Activated CD4-positive, alpha-beta T cell treated with anti-CD3 and anti-CD28 coated beads, Interleukin-2, amount 50 U/mL, for 1 hour (primary cell): ENCODE measurements at regions not wholly inside any gene's neighbourhood (a gene's known extent, or its start where the extent isn't known, plus 50 kb on each side); places are given as distances from the start of the nearest gene placed in this dataset.
"Not testable (repeated sequence)": the region's sequence is repeated elsewhere in the genome, so short reads cannot be mapped to it uniquely, and the experiment has no call there.

Experiments used
- DNase-seq: peaks from one replicate; pipeline ENCODE4 v3.0.0-alpha.2; 2020

DNA sequence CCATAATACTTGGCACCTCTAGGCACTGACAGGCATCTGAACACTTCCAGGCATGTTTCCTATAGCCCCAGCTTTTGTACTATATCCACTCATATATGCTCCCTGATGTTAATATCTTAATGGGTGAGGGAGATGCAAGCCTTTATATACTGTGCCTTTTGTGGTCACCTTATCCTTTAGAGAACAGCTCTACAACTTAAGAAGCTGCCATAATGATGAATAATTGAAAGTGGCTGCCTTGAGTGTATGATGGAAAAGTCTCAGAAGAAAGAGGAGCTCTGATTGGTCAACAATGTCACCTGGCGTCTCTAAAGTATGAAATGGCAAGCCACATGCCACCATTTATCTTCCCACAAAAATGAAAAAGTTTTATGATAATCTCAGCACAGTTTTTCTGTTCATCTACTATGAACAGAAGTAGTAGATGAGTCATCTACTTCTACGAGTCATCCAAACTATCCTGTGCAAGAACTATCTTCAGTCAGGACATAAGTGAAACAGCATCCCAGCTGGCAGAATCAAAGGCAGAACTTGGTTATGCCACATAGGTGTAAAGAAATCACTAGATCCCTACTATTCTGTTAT is 997.9 kb upstream of the CELF4 start:
- DNase-seq = no peak

- no peak for DNase-seq
Measured at GRCh38 chr18:38557006-38557405, 991.4 kb upstream of the CELF4 start.

GRCh38 chr18:38552732-38553321 is 987.2 kb upstream of the CELF4 start:
- DNase-seq = no peak

DNA sequence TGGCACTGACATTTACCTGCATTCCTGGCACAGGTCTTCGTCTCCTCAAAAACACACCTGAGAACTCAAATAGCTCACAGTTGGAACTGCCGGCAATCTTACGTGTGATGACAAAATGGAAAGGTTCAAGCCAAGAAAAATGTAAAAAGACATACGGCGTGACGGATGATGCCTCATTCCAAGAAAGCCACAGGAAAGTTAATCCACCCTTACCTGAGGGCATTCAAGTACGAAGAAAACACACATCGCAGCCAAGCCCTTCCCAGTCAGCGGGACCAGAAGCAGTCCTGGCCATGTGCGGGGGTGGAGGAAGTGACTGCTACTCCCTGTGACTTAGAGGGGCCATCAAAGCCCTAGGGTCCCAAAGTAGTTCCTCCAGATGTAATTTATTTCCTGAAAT is 986.3 kb upstream of the CELF4 start:
- DNase-seq = no peak

- DNase-seq = no peak
Measured at GRCh38 chr18:38545071-38545470, 979.5 kb upstream of the CELF4 start.

- DNase-seq = no peak
Measured at GRCh38 chr18:38539856-38540255, 974.3 kb upstream of the CELF4 start.

GRCh38 chr18:38539371-38539770 is 973.8 kb upstream of the CELF4 start:
- DNase-seq = no peak

- no peak for DNase-seq
Measured at GRCh38 chr18:38534073-38534472, 968.5 kb upstream of the CELF4 start.

- DNase-seq = no peak
Measured at GRCh38 chr18:38526922-38527321, 961.3 kb upstream of the CELF4 start.

- DNase-seq = no peak
Measured at GRCh38 chr18:38525039-38525438, 959.4 kb upstream of the CELF4 start.

- DNase-seq = no peak
Measured at GRCh38 chr18:38520786-38521185, 955.2 kb upstream of the CELF4 start.

DNA sequence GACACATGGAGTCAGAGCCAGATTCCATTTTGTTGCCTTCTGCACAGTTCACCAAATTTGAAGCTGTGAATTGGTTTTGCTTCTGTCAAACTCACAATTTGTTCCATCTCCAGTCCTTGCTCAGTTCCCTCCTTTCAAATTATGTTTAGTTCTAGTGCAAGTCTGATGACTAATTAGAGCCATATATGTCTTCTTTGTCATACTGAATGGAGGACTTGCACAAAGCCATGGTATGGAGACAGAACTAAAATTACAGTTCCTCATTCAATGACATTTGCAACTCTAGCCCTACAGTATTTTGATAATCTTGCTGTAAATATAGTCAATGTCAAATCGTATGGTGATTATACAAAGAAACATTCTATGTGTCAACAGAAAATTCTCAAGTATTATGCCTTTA is 936.9 kb upstream of the CELF4 start:
- no peak for DNase-seq

GRCh38 chr18:38497266-38497665 is 931.7 kb upstream of the CELF4 start:
- no peak for DNase-seq

- no peak for DNase-seq
Measured at GRCh38 chr18:38496222-38496793, 930.7 kb upstream of the CELF4 start.

GRCh38 chr18:38494065-38494464 is 928.5 kb upstream of the CELF4 start:
- DNase-seq = no peak

- no peak for DNase-seq
Measured at GRCh38 chr18:38491195-38491594, 925.6 kb upstream of the CELF4 start.

- DNase-seq = not testable (repeated sequence)
Measured at GRCh38 chr18:38489721-38490120, 924.1 kb upstream of the CELF4 start.

DNA sequence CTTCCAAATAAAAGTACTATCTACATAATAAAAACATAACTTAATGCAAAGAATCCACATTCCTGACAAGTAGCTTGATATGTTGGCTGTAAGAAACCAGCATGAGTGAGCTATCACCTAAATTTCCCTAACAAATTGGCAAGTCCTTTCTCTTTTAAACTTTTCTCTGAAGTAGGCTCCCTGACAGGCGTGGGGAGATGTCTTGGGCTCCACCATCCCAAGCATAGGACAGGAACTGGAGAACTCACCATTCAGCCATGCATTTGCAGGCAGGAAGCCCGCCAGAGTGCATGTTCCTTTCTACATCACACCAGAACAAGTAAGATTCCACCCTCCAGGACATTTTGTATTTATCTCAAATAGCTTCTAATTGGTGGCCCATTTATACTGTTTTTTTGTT is 921.9 kb upstream of the CELF4 start:
- no peak for DNase-seq

DNA sequence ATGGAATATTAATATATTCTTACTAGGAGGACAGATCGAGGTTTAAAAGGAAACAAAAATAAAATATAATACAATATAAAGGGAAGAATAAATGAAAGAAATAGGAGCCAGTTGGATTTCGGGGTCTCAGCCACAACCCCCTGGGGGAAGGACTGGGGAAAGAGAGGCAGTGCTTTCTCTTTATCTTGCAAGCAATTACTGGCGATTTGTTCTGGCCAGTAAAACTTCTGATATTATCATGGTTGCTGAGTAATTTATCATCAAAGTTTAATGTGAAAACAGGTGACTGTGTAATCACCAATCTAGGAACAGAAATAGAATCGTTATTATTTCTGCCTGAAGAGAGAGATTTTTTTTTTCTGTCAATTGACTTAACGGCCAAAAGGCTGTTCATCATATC is 917.7 kb upstream of the CELF4 start:
- DNase-seq = no peak

GRCh38 chr18:38481576-38481975 is 916.0 kb upstream of the CELF4 start:
- no peak for DNase-seq

DNA sequence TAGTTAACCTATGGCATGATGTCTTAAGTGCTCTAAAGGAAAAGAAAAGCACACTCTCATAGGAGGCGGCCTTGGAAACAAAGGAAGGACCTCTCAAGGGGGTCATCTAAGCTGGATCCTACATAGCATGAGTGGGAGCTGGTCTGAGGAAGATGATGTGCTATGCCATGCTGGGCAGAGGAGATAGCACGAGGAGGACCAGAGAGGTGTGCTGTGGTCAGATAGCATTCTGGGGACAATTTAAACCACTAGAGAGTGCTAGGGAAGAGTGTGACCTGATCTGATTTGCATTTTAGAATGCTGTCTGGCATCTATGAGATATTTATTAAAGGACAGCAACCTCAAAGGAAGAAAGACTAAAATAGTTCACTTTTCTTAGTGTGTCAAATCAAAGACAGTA is 910.1 kb upstream of the CELF4 start:
- DNase-seq = no peak

DNA sequence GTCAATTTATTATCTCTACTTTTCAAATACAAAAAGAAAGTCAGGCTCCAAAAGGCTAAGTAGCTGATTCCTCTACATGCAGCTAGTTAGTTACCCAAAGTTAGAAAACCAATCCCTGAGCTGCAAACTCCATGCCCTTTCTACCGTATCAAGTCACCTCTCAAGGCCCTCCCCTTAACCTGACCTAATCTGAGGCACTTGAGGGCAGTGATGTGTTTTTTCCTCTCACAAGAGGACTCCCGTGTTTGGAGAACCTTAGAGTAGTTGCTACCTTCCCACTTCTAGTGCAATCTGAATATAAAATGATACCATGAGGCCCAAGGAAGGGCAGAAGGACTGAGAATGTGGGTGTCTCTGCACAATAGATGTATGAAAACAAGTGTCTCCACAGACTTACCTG is 907.9 kb upstream of the CELF4 start:
- no peak for DNase-seq

DNA sequence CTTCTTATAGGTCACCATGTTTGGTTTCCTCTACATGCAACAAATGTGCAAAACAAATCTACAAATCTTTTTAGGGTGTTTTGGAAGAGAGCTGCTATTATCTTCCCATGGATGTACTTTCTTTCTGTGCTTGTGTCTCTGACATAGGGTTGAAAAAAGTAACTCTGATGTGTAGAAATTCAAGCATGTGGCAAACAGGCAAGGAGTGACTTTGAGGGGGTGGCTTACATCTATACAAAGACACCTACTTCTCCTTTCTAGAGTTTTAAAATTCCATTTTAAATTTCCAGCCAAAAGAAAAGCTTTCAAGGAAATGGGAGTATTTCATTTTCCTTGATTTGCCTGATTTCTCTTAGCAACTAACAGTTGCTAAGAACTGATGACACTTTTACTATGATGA is 904.8 kb upstream of the CELF4 start:
- DNase-seq = no peak

DNA sequence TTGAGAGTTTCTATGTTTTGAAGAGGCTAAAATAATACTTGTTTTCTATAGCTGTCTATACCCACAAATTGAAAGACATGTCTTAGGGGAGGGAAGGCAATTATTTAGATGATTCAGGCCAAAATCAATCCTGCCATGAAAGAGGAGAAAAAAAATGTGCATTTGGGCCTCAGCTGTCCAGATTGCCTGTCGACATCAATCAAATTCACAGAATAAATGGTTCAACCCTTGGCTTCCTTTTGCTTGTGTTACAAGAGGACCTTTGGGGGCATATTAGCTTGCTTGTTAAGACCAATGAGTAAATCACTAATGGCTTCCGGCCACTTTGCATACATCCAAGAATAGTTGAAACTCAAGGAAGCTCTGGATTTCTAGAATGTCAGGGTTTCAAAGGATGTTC is 900.8 kb upstream of the CELF4 start:
- no peak for DNase-seq

GRCh38 chr18:38464024-38464423 is 898.4 kb upstream of the CELF4 start:
- DNase-seq = no peak
